GM13976 (cell line): ENCODE measurements at regions not wholly inside any gene's neighbourhood (a gene's known extent, or its start where the extent isn't known, plus 50 kb on each side); places are given as distances from the start of the nearest gene placed in this dataset.

Source experiments
- DNase-seq: peaks from one replicate; pipeline ENCODE4 v3.0.0; 2012; ENCODE audit warnings: low spot score
- in situ Hi-C: fragments of 300-500 bp; cut with MboI; formaldehyde crosslinking; loops from one replicate; pipeline ENCODE4 v1.12.0; 2022; ENCODE audit warnings: low sequenced_read_pairs, mixed read lengths, inconsistent platforms; ENCODE audit not compliant: unreplicated experiment
- TF ChIP-seq, protein P1 (sequence below): IDR thresholded peaks from 2 replicates; pipeline ENCODE4 v1.5.1; 2012; ENCODE audit warnings: borderline replicate concordance, mild to moderate bottlenecking; ENCODE audit not compliant: insufficient read depth; ENCODE audit errors: extremely low read depth, missing control alignments, control extremely low read depth

DNA sequence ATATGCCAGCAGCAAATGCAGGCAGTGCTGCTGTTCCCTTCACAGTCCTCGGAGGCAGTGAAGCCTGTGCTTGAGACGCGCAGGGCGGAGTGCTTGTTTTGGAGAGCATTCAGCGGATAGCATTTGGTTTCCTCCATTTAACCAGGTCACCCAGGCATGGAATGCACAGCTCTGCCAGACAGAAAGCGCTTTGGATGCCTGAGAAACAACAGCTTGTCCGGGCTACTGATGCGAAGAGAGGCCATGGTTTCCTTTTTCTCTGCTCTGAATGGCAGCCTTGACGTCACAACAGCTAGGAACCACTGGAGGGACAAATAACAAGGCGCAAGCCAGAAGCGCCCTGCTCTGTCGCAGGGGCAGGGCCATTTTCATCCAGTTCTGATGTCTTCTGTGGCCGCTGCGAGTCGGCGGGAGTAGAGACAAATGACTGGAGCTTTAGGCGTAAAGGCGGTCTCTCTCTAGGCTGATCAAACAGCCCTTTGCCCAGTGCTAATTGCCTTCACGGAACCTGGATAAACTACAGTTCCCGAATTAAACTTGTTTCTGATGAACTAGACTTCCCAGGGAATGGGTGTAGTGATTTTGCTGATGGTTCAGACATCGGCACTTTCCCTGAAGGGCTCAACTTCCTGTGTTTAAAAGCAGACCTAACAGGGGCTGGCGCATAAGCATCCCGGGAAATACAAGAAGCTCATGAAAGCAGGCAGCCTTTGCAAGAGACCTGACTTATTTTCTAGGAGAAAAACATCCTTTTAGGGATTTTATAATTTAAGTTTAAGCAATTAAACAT, 187.6 kb upstream of the KLF14 start:
- in situ Hi-C loops, result no loop called here
- TF ChIP-seq, protein P1, sequence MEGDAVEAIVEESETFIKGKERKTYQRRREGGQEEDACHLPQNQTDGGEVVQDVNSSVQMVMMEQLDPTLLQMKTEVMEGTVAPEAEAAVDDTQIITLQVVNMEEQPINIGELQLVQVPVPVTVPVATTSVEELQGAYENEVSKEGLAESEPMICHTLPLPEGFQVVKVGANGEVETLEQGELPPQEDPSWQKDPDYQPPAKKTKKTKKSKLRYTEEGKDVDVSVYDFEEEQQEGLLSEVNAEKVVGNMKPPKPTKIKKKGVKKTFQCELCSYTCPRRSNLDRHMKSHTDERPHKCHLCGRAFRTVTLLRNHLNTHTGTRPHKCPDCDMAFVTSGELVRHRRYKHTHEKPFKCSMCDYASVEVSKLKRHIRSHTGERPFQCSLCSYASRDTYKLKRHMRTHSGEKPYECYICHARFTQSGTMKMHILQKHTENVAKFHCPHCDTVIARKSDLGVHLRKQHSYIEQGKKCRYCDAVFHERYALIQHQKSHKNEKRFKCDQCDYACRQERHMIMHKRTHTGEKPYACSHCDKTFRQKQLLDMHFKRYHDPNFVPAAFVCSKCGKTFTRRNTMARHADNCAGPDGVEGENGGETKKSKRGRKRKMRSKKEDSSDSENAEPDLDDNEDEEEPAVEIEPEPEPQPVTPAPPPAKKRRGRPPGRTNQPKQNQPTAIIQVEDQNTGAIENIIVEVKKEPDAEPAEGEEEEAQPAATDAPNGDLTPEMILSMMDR, result no peak
- DNase-seq, result no peak

DNA sequence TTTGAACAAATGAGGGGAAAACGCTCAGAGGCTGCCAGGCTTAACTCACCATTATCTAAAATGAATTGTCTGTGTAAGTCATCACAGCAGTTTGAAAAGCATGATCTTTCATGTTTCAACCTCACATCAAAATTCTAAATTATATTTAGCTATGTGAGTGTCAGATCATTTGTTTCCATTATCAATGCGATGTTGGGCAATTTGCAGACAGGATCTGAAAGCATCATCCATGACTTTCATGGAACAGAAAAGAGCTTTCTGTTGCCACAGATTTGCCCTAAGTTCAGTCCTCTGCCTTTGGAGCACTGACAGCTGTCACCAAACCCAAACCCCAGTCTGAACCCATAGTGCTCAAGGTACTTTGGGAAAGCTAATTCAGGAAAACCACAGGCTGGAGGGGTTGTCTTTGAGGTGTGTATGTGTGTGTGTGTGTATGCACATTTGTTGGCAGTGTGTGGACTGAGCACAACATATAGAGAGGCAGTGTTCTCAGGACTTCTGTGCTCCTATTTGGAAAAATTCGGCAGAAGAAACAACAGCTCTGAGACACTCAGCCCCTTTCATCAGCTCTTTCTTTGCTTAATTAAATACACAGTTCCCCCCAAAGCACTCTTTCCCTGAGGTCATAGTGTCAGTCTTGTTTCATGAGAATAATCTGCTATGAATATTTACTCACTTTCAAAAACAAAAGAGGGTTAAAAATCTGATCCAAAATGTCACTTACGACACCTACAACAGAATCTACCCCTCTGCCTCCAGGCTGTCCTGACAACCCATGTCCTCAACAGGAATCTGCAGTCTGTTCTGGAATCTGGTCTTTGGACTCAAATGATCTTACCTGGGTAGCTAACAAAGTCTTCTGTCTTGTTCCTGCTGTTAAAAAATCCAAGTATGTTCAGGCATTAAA, 188.5 kb upstream of the KLF14 start:
- DNase-seq, result no peak
- in situ Hi-C loops, result no loop called here
- TF ChIP-seq, protein P1, result no peak

DNA sequence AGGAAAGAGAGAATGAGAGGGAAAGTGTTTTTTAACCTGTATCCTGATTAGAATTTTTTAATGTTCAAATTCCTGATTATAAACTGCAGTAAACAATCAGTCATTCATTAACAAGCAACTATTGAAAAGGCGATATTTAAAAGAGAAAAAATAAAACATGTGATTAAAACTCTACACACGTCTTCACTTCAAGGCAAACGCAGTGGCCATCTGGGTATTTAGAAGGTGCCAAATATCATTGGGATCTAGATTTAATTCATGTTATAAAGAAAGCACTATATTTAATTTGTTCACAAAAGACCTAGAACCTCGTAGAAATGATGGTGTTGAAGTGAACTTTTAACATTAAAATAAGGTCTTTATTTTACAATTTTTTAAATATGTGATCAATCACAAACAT, 189.4 kb upstream of the KLF14 start:
- in situ Hi-C loops, result no loop called here
- TF ChIP-seq, protein P1, result no peak
- no peak for DNase-seq

DNA sequence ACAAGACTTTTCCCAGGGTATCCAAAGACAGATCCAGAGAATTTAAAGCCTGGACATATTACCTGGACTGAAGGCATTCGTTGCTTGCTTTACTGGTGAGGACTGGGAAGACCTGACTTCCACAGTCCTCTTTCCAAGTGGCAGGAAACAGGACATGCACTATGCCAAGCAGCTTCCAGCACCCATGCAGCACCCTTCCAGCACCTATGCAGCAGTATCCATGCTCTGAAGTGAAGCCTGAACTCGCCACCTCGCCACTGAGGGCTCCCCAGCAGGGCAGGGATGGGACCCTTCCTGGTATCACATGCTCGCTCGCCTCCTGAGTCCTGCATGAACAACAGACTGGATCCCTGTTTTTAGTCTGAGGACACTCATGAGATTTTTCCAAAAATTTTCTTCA, 189.9 kb upstream of the KLF14 start:
- TF ChIP-seq, protein P1, result no peak
- DNase-seq, result no peak
- in situ Hi-C loops, result no loop called here

DNA sequence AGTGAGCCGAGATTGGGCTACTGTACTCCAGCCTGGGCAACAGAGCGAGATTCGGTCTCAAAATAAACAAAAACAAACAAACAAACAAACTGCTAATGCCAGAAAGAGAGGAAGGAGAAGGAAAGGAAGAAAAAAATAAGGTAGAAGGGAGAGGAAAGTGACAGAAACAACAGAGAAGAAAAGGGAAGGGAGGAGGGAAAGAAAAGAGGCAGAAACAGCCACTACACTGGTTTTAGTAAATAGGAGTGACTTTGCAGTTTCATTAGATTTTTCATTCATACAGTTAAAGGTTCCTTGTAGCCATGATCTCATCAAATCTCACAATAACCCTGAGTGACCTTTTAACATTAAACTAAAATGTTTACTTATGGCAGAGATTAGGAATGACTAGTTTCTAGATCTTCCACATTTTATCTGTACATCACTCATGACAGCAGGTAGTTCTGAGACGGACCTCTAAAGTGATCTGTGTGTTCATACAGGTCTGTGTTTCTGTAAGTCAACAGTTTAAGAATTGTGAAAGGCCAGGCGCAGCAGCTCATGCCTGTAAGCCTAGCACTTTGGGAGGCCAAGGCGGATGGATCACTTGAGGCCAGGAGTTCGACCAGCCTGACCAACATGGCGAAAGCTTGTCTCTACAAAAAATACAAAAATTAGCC, 191.3 kb upstream of the KLF14 start:
- TF ChIP-seq, protein P1, result no peak
- in situ Hi-C loops, result no loop called here
- DNase-seq, result no peak

DNA sequence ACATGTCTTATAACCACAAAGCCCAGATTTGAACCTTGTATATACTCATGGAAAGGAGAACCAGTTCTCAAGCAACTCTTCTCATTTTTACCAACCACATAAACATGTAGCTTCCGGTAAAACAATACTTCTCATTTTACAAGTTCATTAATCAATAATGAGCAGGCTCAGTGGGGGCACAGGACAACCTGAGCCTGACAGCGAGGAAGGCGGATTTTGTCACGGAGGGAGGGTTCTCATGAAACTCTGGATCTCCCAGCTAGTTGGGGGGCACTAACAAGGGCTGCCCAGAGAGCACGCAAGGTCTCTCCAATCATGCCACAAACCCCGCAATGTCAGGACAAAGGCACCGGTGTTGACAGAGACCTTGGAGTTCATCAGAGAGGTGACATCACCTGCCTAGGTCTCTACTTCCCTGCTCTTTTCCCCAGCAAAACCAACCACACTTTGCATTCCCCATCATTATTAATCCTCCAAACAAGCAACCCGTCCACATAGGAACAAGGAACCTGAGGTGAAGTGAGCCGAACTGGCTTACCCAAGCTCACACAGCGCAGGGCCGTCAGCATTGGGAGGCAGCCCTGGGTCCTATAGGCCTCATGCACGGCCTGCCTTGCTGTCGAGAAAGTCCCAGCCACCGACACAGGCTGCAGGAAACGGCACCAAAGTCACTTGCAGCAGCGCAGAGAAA, 192.1 kb upstream of the KLF14 start:
- in situ Hi-C loops, result no loop called here
- DNase-seq, result no peak
- TF ChIP-seq, protein P1, result no peak
